Gastrocnemius medialis (tissue), 4 donors: ENCODE measurements at regions not wholly inside any gene's neighbourhood (a gene's known extent, or its start where the extent isn't known, plus 50 kb on each side); places are given as distances from the start of the nearest gene placed in this dataset.
"Not testable (repeated sequence)": the region's sequence is repeated elsewhere in the genome, so short reads cannot be mapped to it uniquely, and the experiment has no call there.

Experiments used
- ATAC-seq, 2 donors: fragments of 150-250 bp; one replicate each; pipeline ENCODE4 v1.9.1; 2016
- DNase-seq, 2 donors: peaks; one replicate each; pipeline ENCODE4 v3.0.0-alpha.2; 2019
- H3K27ac ChIP-seq, 4 donors: fragments of 200-600 bp; sonication (generic); 1 replicate in 1 of 4; 2 replicates in 3 of 4; pipeline ENCODE4 v1.5.1; 2016 to 2018; ENCODE audit warnings: mild to moderate bottlenecking in 2 of 4, moderate library complexity in 1 of 4
- H3K27me3 ChIP-seq, 3 donors: fragments of 200-600 bp; sonication (generic) in 2 of 3; 1 replicate in 1 of 3; 2 replicates in 2 of 3; pipeline versions ENCODE4 v1.5.1 to v1.6.0; 2016 to 2019; ENCODE audit warnings: mild to moderate bottlenecking in 1 of 3, moderate library complexity in 1 of 3
- H3K36me3 ChIP-seq, 2 donors: fragments of 200-600 bp; sonication (generic) in 1 of 2; one replicate each; pipeline ENCODE4 v1.5.1; 2017 to 2018
- H3K4me1 ChIP-seq, 2 donors: fragments of 200-600 bp; sonication (generic) in 1 of 2; one replicate each; pipeline ENCODE4 v1.5.1; 2016 to 2017; ENCODE audit warnings: mild to moderate bottlenecking in 2 of 2
- H3K4me3 ChIP-seq, 4 donors: fragments of 200-600 bp; sonication (generic) in 3 of 4; 1 replicate in 1 of 4; 2 replicates in 3 of 4; pipeline ENCODE4 v1.5.1; 2016 to 2019; ENCODE audit warnings: mild to moderate bottlenecking in 2 of 4
- H3K9me3 ChIP-seq, 3 donors: fragments of 200-600 bp; sonication (generic) in 2 of 3; 1 replicate in 1 of 3; 2 replicates in 2 of 3; pipeline ENCODE4 v1.5.1; 2016 to 2019
- POLR2A ChIP-seq, 2 donors: fragments of 450-650 bp; IDR thresholded peaks; one replicate each; pipeline ENCODE4 v1.6.1; 2017; ENCODE audit warnings: antibody characterized with exemption in 2 of 2, mild to moderate bottlenecking in 2 of 2, moderate library complexity in 2 of 2
- in situ Hi-C, 4 donors: fragments of 200-750 bp; cut with MboI; loops; one replicate each; pipeline versions ENCODE4 v1.15.0 to v1.8.0; 2017; ENCODE audit warnings: low sequenced_read_pairs in 4 of 4
- intact Hi-C: fragments of 100-400 bp; cut with DNase I; formaldehyde crosslinking; loops from one replicate; pipeline ENCODE4 v1.15.1; 2023; ENCODE audit warnings: low total_unique reads
- TF ChIP-seq, protein P1 (sequence below), 5 experiments: fragments of 450-650 bp in 3 of 5; fragments of 200-600 bp in 2 of 5; sonication (generic) in 2 of 5; IDR thresholded peaks in 4 of 5; conservative IDR thresholded peaks in 1 of 5; 1 replicate in 4 of 5; 2 replicates in 1 of 5; pipeline ENCODE4 v1.5.1; 2016 to 2019; ENCODE audit warnings: antibody characterized with exemption in 5 of 5, mild to moderate bottlenecking in 3 of 5, moderate library complexity in 3 of 5

DNA sequence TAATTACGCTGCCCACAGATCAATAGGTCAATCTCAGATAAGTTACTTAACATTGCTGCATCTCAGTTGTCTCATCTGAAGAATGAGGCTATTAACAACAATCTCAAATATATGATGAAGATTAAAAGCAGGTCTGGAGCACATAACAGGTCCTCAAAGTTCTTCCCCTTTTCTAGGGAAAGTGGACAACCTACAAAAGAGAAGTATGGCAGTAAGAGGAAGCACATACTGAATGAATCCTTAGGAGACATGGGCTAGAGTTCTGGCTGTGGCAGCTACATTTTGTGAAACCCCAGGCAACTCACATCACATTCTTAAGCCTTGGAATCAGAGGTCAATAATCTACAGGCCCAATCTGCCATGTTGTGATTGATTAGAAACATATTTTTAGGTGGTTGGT is 180.6 kb downstream of the PCTP start:
- Histone ChIP-seq H3K27ac (no peak overlapping the region), H3K9me3 (peaks cover 0 to 5% (median 0%) of the 10 kb centered on the region in 3 donors), H3K4me1 (no peaks in the 10 kb centered on the region), H3K4me3 (no peak overlapping the region), H3K36me3 (no peaks in the 10 kb centered on the region), H3K27me3 (no peaks in the 10 kb centered on the region)
- no peak for ATAC-seq
- TF ChIP-seq, protein P1, sequence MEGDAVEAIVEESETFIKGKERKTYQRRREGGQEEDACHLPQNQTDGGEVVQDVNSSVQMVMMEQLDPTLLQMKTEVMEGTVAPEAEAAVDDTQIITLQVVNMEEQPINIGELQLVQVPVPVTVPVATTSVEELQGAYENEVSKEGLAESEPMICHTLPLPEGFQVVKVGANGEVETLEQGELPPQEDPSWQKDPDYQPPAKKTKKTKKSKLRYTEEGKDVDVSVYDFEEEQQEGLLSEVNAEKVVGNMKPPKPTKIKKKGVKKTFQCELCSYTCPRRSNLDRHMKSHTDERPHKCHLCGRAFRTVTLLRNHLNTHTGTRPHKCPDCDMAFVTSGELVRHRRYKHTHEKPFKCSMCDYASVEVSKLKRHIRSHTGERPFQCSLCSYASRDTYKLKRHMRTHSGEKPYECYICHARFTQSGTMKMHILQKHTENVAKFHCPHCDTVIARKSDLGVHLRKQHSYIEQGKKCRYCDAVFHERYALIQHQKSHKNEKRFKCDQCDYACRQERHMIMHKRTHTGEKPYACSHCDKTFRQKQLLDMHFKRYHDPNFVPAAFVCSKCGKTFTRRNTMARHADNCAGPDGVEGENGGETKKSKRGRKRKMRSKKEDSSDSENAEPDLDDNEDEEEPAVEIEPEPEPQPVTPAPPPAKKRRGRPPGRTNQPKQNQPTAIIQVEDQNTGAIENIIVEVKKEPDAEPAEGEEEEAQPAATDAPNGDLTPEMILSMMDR (IDR thresholded peaks at IDR 0.05 in 4 of 5, conservative IDR thresholded peaks at IDR 0.05 in 1 of 5): no peak
- TF ChIP-seq POLR2A (IDR thresholded peaks at IDR 0.05): no peak
- in situ Hi-C loops: no loop called here
- intact Hi-C loops: no loop called here
- no peak for DNase-seq

DNA sequence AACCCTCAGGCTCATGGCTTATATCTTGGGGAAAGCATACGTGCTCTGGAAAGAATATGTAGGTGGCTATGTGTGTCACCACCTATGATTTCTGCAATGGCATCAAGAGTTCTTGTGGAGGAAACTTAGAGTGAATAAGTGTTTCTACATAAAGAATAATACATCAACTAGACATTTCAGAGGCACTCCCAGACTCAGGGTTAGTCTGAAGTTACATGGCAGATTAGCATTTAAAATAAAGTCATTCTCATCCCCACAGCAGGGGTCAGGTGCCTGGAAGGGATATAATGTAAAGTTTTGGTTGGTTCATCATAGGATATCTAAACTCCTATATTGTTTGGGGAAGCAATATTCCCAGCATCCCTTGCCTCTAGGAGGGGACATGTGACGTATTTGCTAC is 182.1 kb downstream of the PCTP start:
- DNase-seq (no peak), ATAC-seq (no peak)
- Histone ChIP-seq H3K4me1 (no peaks in the 10 kb centered on the region), H3K4me3 (no peak overlapping the region), H3K36me3 (no peaks in the 10 kb centered on the region), H3K9me3 (peaks cover 0 to 5% (median 0%) of the 10 kb centered on the region in 3 donors), H3K27me3 (no peaks in the 10 kb centered on the region), H3K27ac (no peak overlapping the region)
- intact Hi-C loops (no loop called here), in situ Hi-C loops (no loop called here)
- no peak for TF ChIP-seq POLR2A (IDR thresholded peaks at IDR 0.05)
- TF ChIP-seq, protein P1 (IDR thresholded peaks at IDR 0.05 in 4 of 5, conservative IDR thresholded peaks at IDR 0.05 in 1 of 5): no peak

DNA sequence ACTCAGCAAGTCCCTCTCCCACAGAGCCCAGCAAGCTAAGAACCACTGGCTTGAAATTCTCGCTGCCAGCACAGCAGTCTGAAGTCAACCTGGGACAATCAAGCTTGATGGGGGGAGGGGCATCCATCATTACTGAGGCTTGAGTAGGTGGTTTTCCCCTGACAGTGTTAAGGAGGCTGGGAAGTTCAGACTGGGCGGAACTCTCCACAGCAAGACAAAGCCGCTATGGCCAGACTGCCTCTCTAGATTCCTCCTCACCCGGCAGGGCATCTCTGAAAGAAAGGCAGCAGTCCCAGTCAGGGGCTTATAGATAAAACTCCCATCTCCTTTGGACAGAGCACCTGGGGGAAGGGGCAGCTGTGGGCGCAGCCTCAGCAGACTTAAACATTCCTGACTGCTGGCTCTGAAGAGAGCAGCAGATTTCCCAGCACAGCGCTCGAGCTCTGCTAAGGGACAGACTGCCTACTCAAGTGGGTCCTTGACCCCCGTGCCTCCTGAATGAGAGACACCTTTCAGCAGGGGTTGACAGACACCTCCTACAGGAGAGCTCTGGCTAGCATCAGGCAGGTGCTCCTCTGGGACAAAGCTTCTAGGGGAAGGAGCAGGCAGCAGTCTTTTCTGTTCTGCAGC is 188.4 kb downstream of the PCTP start:
- in situ Hi-C loops, H3K4me3 ChIP-seq, H3K4me1 ChIP-seq, DNase-seq, H3K27me3 ChIP-seq, H3K27ac ChIP-seq, H3K36me3 ChIP-seq, intact Hi-C loops, ATAC-seq, H3K9me3 ChIP-seq: not testable (repeated sequence)

DNA sequence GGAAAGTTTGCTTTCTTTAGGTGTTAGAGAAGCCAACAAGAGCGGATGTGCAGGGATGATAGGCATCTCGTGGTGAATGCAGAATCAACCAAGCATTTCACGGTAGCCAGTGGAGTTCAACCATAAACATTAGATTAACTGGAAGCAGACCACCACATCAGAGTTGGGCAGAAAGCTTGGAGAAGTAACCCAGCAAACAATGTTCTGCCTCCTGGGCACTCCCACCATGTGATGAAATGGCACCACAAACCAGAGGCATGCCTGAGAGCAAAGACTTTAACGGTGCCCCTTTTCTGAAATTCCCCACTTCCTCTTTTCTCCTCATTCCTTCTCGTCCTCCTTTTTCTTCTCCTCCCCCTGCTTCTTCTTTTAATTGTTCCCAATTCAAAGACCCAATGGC is 193.5 kb upstream of the ANKFN1 start:
- no peaks in the 10 kb centered on the region for H3K4me1 ChIP-seq
- no peak overlapping the region for H3K4me3 ChIP-seq
- TF ChIP-seq POLR2A (IDR thresholded peaks at IDR 0.05): no peak
- TF ChIP-seq, protein P1 (IDR thresholded peaks at IDR 0.05 in 4 of 5, conservative IDR thresholded peaks at IDR 0.05 in 1 of 5): no peak
- no peaks in the 10 kb centered on the region for H3K36me3 ChIP-seq
- no peak for ATAC-seq
- intact Hi-C loops: no loop called here
- in situ Hi-C loops: no loop called here
- H3K9me3 ChIP-seq: no peaks in the 10 kb centered on the region
- no peak overlapping the region for H3K27ac ChIP-seq
- DNase-seq: no peak
- H3K27me3 ChIP-seq: no peaks in the 10 kb centered on the region

DNA sequence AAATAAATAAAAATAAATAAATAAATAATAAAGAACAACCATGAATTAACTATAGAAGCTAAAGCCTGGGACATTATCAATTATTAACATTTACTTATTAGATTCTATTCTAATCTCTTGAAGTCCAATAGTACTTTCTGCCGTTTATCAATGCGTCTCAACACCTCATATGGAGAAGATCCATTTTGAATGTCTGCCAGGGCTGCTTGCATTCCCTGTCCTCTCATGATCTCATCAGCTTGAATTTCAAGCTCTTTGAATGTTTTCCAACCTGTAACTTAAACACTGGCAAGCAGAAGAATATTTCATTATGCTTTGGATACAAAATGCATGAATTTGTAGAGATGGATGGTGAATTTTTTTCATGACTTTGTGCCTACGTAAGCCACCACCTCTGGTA is 191.9 kb upstream of the ANKFN1 start:
- Histone ChIP-seq H3K36me3 (no peaks in the 10 kb centered on the region), H3K27ac (no peak overlapping the region), H3K9me3 (no peaks in the 10 kb centered on the region), H3K4me3 (no peak overlapping the region), H3K27me3 (no peaks in the 10 kb centered on the region), H3K4me1 (no peaks in the 10 kb centered on the region)
- DNase-seq: no peak
- no peak for ATAC-seq
- intact Hi-C loops (no loop called here), in situ Hi-C loops (no loop called here)
- TF ChIP-seq POLR2A (IDR thresholded peaks at IDR 0.05): no peak
- TF ChIP-seq, protein P1 (IDR thresholded peaks at IDR 0.05 in 4 of 5, conservative IDR thresholded peaks at IDR 0.05 in 1 of 5): no peak
